DOHH2 (cell line): ENCODE measurements at regions not wholly inside any gene's neighbourhood (a gene's known extent, or its start where the extent isn't known, plus 50 kb on each side); places are given as distances from the start of the nearest gene placed in this dataset.

Experiments
- H3F3A ChIP-seq: fragments of 200-600 bp; sonication (generic), shearing (Covaris generic); 2 replicates; pipeline ENCODE4 v1.6.0; 2016; ENCODE audit warnings: antibody characterized with exemption, mild to moderate bottlenecking; ENCODE audit not compliant: control insufficient read depth, insufficient read depth
- H3K27ac ChIP-seq: fragments of 200-600 bp; sonication (generic); 2 replicates; pipeline ENCODE4 v1.5.1; 2014; ENCODE audit warnings: low read depth, mild to moderate bottlenecking, low read length, moderate library complexity
- H3K27me3 ChIP-seq: fragments of 200-600 bp; sonication (generic); 2 replicates; pipeline ENCODE4 v1.6.1; 2014; ENCODE audit warnings: mild to moderate bottlenecking, low read length, mixed read lengths; ENCODE audit not compliant: control insufficient read depth
- H3K36me3 ChIP-seq: fragments of 200-600 bp; sonication (generic); 2 replicates; pipeline ENCODE4 v1.6.1; 2014; ENCODE audit warnings: mild to moderate bottlenecking, low read length, moderate library complexity, mixed read lengths; ENCODE audit not compliant: control insufficient read depth
- H3K4me1 ChIP-seq: fragments of 200-600 bp; sonication (generic); 2 replicates; pipeline ENCODE4 v1.6.1; 2014; ENCODE audit warnings: mild to moderate bottlenecking, low read length, mixed read lengths; ENCODE audit not compliant: control insufficient read depth
- H3K4me2 ChIP-seq: fragments of 200-600 bp; sonication (generic); 2 replicates; pipeline ENCODE4 v1.6.0; 2014; ENCODE audit warnings: mild to moderate bottlenecking, low read length, moderate library complexity
- H3K4me3 ChIP-seq: fragments of 200-600 bp; sonication (generic); 2 replicates; pipeline ENCODE4 v1.5.1; 2014; ENCODE audit warnings: mild to moderate bottlenecking, low read length, mixed read lengths
- H3K79me2 ChIP-seq: fragments of 200-600 bp; sonication (generic); 2 replicates; pipeline ENCODE4 v1.6.1; 2014; ENCODE audit warnings: mild to moderate bottlenecking, low read length, mixed read lengths; ENCODE audit not compliant: control insufficient read depth
- H3K9me2 ChIP-seq: fragments of 200-600 bp; sonication (generic); replicated peaks from 2 replicates; pipeline ENCODE4 v1.6.1; 2014; ENCODE audit warnings: mild to moderate bottlenecking, low read length, mixed read lengths; ENCODE audit not compliant: control insufficient read depth
- H3K9me3 ChIP-seq: fragments of 200-600 bp; sonication (generic); 2 replicates; pipeline ENCODE4 v1.6.1; 2014; ENCODE audit warnings: antibody characterized with exemption, low read length, mixed read lengths; ENCODE audit not compliant: control insufficient read depth, insufficient read depth
- H4K20me1 ChIP-seq: fragments of 200-600 bp; sonication (generic); 2 replicates; pipeline ENCODE4 v1.6.0; 2014; ENCODE audit warnings: low read depth, mild to moderate bottlenecking, antibody characterized with exemption, low read length, moderate library complexity; ENCODE audit not compliant: control insufficient read depth, insufficient read depth
- EZH2phosphoT487 ChIP-seq: fragments of 200-600 bp; sonication (generic); IDR thresholded peaks from 2 replicates; pipeline ENCODE4 v1.6.1; 2017; ENCODE audit warnings: borderline replicate concordance, mild to moderate bottlenecking, antibody characterized with exemption, low read length, moderate library complexity, mixed read lengths
- TF ChIP-seq, protein P1 (sequence below): fragments of 200-600 bp; sonication (generic); IDR thresholded peaks from one replicate; pipeline ENCODE4 v1.5.1; 2014; ENCODE audit warnings: antibody characterized with exemption, mild to moderate bottlenecking, low read depth, low read length; ENCODE audit not compliant: poor library complexity, severe bottlenecking

DNA sequence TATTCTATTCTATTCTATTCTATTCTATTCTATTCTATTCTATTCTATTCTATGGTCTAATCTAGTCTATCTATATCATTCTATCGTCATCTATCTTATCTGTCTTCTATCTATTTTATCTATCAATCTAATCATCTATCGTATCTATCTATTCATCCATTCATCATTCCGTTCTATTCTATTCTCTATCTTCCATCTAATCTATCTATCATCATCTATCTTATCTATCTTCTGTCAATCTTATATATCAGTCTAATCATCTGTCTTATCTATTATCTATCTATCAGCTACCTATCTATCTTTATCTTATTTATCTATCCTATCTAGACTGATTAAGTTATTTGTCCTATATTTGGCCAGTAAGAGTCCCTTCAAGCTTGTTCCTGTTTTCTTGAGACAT lies 831.5 kb upstream of the TMEM132C start:
- no peaks in the 10 kb centered on the region for H3K36me3 ChIP-seq
- H4K20me1 ChIP-seq, result no peaks in the 10 kb centered on the region
- TF ChIP-seq, protein P1, sequence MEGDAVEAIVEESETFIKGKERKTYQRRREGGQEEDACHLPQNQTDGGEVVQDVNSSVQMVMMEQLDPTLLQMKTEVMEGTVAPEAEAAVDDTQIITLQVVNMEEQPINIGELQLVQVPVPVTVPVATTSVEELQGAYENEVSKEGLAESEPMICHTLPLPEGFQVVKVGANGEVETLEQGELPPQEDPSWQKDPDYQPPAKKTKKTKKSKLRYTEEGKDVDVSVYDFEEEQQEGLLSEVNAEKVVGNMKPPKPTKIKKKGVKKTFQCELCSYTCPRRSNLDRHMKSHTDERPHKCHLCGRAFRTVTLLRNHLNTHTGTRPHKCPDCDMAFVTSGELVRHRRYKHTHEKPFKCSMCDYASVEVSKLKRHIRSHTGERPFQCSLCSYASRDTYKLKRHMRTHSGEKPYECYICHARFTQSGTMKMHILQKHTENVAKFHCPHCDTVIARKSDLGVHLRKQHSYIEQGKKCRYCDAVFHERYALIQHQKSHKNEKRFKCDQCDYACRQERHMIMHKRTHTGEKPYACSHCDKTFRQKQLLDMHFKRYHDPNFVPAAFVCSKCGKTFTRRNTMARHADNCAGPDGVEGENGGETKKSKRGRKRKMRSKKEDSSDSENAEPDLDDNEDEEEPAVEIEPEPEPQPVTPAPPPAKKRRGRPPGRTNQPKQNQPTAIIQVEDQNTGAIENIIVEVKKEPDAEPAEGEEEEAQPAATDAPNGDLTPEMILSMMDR, result no peak
- TF ChIP-seq EZH2phosphoT487, result no peak
- H3K9me3 ChIP-seq, result no peaks in the 10 kb centered on the region
- H3K4me1 ChIP-seq, result no peaks in the 10 kb centered on the region
- H3K9me2 ChIP-seq, result no peaks in the 10 kb centered on the region
- no peak overlapping the region for H3K4me2 ChIP-seq
- H3K4me3 ChIP-seq, result no peak overlapping the region
- H3F3A ChIP-seq, result no peaks in the 10 kb centered on the region
- H3K79me2 ChIP-seq, result no peaks in the 10 kb centered on the region
- H3K27ac ChIP-seq, result no peak overlapping the region
- no peaks in the 10 kb centered on the region for H3K27me3 ChIP-seq

DNA sequence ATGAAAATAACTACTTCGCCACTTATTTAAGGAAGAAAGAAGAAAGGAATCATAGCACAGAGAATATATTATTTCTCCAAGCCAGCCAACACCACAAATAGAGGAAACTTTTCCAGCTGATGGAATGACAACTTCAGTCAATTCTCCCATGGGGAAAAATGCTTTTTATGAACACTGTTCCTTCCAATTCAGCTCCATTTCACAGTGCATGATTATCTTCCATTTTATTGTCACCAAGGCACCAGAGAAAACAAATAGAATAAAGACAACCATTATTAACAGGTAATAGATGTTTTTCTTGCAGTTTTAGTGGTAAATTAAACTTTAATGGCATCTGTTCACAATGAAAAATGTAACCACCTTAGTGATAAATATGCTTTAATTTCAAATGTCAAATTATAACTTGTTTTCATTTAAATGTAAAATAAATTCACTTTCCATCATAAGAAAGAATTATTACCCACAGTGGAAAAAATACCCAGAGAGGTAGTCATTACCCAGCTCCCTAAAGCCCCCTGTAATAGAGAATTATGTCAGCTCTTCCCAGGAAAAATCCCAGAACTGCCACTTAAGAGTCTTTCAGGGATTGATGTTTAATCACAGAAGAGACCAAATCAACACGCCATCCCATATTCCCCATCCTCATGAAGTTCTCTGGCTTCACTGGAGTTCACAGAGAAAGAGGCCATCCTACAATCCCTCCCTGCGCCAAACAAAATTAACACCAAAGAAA lies 828.3 kb upstream of the TMEM132C start:
- H3F3A ChIP-seq, result no peaks in the 10 kb centered on the region
- no peaks in the 10 kb centered on the region for H4K20me1 ChIP-seq
- H3K79me2 ChIP-seq, result no peaks in the 10 kb centered on the region
- H3K4me3 ChIP-seq, result no peak overlapping the region
- no peak overlapping the region for H3K4me2 ChIP-seq
- no peaks in the 10 kb centered on the region for H3K36me3 ChIP-seq
- H3K4me1 ChIP-seq, result no peaks in the 10 kb centered on the region
- H3K9me3 ChIP-seq, result no peaks in the 10 kb centered on the region
- TF ChIP-seq, protein P1, result no peak
- TF ChIP-seq EZH2phosphoT487, result no peak
- no peak overlapping the region for H3K27ac ChIP-seq
- H3K9me2 ChIP-seq, result no peaks in the 10 kb centered on the region
- no peaks in the 10 kb centered on the region for H3K27me3 ChIP-seq

DNA sequence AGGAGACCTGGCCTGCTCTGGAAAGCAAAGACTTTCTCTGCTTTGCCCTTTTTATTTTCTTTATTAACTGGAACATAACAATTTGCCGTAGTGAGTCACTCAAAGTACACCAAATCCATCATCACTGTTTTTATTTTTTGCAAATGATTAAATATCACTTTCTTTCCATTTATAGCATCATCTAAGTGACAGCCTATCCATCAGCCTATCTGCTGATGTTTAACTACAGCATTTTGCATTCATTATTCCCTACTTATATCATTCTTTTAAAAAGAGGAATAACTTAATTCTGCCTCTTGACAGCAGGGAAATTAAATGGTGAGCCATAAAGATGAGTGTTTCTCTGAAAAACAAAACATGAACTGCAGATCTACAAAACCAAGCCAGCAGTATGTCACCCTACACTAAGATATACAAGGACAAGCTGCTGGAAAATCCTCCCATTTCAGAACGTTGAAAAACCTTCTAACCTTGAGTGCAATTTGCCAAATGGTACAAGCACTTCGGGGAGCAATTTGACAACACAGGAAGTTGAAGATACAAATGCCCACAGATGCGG lies 821.3 kb upstream of the TMEM132C start:
- H4K20me1 ChIP-seq, result no peaks in the 10 kb centered on the region
- H3K36me3 ChIP-seq, result no peaks in the 10 kb centered on the region
- no peak overlapping the region for H3K4me3 ChIP-seq
- TF ChIP-seq, protein P1, result no peak
- no peak for TF ChIP-seq EZH2phosphoT487
- no peaks in the 10 kb centered on the region for H3K9me3 ChIP-seq
- no peak overlapping the region for H3K27ac ChIP-seq
- no peak overlapping the region for H3K4me2 ChIP-seq
- no peaks in the 10 kb centered on the region for H3K27me3 ChIP-seq
- H3F3A ChIP-seq, result no peaks in the 10 kb centered on the region
- H3K4me1 ChIP-seq, result no peaks in the 10 kb centered on the region
- H3K9me2 ChIP-seq, result no peaks in the 10 kb centered on the region
- H3K79me2 ChIP-seq, result no peaks in the 10 kb centered on the region
